Inferior parietal cortex (tissue), 1 donor: ENCODE measurements at regions not wholly inside any gene's neighbourhood (a gene's known extent, or its start where the extent isn't known, plus 50 kb on each side); places are given as distances from the start of the nearest gene placed in this dataset.
"Not testable (repeated sequence)": the region's sequence is repeated elsewhere in the genome, so short reads cannot be mapped to it uniquely, and the experiment has no call there.

ENCODE experiments used
- DNase-seq: peaks from one replicate; pipeline ENCODE4 v3.0.0-alpha.2; 2016; ENCODE audit errors: extremely low spot score

DNA sequence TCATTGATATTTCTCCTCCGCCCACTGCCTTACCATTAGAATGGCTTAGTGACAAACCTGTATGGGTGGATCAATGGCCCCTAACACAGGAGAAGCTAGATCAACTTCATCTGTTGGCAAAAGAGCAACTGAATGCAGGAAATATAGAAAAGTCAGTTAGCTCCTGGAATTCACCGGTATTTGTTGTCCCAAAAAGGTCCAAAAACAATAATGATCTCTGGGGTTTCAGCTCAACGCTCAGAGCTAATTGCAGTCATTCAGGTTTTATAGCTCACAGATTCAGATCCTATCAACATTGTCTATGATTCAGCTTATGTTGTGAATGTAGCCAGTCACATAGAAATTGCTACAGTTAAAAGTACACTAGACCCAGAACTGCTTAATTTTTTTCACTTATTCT, 124.0 kb upstream of the ZCCHC13 start:
- DNase-seq = no peak

DNA sequence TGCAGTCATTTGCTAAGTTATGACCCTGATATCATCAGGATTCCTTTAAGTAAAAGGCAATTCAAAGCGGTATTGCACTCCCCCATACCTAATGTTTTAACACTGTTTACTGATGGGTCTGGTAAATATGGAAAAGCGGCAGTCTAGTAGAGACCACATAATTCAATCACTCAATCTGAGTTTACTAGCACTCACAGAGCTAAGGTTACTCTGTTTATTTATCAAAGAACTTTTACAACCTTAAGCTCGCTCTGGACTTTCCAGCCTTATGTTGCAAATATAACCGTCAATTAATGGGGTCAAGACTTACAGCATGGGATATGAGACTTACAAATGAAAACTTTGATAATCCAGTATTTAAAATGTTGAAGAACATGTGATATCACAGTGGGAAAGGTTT, 124.5 kb upstream of the ZCCHC13 start:
- DNase-seq = no peak

DNA sequence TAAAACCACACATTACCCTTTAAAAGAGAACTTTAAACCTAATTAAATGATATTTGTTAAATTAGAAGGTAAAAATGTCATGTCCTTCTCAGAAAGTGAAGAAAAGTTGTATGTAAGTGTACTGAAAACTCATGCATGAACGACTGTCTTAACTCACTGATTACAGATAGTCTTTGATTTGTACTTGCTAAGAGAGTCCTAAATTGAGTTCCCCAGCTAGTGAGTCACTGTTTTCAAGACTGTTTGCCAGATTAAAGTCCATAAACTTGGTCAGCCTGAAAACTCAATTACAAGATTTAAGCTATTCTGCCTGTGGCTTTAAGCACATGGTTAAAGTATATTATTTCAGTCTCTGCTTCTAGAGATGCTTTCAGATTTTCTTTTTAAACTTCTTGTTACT, 124.9 kb upstream of the ZCCHC13 start:
- DNase-seq = no peak

DNA sequence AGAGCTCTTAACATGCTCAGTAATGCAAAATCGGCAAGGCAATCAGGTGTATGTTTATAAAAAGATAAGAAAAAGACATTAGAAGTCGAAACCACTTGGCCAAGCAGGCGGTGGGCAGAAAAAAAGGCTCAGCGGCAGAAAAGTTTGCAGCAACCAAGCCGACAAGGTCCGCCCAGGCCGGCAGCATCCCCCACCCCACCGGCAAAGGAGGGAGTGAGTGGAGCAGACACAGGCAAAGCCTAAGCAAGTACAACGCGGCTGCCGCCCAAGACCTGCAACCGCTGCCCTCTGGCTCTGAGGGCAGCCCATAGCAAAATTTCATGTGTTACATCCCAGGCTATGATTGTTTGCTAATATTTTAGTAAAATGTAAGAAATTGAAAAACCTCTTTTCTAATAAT, 125.4 kb upstream of the ZCCHC13 start:
- no peak for DNase-seq

DNA sequence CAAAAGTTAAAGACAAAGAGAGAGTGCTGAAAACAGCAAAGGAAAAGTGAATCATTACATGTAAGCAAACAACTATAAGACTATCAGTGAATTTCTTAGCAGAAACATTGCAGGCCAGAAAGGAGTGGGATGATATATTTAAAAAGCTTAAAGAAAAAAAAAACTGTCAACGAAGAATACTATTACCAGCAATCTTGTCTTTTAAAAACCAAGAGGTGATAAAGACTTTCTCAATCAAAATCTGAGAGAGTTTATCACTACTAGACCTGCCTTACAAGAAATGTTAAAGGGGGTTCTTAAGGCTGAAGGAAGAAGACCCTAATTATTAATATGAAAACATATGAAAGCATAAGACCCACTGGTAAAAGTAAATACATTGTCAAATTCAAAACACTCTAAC, 132.5 kb upstream of the ZCCHC13 start:
- DNase-seq = no peak

DNA sequence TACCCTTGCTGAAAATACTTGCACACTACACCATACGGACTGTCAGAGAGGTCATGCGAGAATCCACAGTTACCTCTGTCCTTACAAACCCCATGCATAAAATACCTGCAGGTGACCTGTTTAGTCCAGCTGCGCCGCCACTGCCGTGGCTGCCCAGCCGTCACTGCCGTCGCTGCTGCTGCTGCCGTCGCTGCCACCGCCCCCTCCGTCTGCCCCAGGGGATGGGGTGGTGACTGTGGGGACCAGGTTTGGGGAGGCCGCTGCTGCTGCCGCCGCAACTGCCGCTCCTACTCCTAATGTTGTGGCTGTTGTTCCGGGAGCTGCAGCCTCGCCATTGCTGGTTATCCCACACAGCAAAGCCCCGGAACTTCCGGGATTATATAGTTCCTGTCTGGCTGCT, 141.8 kb upstream of the ZCCHC13 start:
- no peak for DNase-seq

DNA sequence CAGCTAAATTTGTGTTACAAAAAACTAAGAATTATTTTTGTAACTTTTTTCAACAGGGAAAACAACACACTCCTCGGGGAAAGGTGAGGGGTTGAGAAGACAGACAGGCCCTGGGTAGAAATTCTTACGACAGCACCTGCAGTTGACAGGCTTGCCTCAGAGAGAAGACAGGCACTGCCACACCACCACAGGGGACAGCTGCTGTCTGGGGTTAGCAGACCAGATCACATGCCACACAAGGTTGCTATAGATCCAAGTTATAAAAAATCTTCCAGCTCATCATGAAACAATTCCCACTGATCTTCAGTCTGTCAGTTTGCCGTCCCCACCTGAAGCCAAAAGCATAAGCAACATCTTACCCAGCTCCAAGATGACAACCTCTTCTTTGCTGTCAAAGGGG, 143.2 kb upstream of the ZCCHC13 start:
- no peak for DNase-seq

DNA sequence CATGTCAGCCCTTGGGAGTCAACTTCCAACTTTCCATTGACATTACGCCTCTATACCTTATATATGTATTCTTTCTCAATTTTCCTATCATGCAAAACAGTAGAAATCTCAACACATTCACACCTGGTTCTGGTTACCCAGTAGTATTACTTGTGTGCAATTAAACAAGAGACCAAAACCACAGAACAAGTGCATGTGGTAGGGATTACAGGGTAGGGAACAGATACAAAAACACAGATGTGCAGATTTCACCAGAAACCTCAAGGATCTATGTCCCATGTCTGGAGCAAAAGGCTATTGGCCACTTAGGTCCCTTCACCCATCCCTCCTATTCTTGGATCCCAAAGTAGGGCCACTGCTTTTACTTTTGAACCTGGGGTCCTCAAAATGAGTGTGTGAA, 143.6 kb upstream of the ZCCHC13 start:
- DNase-seq = no peak

DNA sequence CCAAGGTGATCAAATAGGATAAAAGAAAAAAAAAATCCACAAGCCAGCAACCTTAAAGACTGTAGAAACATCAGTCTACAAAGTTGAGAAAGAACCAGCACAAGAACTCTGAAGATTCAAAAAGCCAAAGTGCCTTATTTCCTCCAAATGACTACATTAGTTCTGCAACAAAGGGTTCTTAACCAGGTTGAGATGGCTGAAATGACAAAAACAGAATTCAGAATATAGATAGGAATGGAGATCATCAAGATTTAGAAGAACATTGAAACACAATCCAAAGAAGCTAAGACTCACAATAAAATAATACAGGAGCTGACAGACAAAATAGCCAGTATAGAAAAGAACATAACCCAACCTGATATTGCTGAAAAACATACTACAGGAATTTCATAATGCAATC, 156.5 kb upstream of the ZCCHC13 start:
- DNase-seq = no peak

DNA sequence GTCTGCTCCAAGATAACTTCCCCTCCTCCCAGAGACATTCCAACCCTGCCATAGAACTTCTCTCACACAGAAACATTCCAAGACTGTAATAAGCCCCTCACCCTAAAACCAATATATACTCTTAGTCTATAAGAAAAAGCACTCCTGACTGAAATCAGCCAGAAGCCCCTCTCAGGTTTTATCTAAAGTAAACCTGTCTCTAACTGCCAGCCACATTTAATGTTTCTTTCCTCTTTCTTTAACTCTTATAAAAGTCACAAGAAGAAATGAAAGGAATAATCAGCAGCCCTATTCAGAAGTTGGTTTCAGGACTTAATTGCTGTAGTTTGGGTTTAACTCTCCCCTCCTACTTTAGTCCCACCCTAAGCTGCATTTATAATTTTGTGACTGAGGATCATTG, 165.0 kb upstream of the ZCCHC13 start:
- no peak for DNase-seq

DNA sequence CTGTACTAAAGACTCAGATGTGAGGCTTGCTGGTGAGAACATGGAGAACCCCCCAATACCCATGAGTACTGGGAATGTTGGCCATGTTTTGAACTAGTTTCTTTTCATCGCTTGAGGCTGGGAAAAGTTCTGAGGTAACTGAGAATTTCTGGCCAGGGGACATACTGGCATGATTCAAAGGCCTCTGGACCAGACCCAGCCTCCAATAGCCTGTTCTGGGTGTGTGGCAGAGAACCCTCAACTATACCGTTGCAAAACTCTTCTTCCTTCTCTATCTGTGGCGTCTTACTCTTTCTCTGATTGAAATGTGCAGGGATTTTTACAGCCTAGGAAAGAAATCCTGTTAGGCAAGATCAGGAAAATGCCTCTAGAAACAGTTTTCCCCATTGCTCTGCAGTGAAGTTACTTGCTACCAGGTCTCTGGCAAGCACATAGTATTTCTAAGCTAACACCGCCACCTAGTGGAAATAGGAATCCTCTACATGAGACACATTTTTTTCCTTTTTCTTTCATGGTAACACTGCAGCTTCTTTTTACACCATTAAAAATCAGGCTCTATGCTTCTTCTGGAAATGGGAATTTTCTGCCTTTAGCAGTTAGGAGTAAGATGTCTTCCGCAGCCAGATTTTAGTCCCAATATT, 170.7 kb upstream of the ZCCHC13 start:
- peak; percentile 76 for DNase-seq

DNA sequence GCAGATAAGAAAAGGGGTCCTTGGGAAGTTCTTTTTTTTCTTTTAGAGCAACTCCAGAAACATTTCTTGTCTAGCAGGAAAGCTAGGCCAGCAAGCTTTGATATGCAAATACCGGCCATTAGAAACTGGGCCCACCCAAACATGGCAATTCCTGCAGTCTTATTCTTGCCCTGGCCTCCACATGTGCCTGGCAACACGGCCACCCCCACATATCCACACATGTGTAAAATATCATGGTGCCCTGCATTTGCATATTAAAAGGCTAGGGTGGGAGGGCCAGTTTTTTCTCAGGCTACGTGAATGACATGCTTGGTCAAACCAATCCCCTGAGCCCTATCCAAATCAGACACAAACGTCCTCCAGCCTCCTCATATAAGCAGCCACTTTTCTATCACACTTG, 171.7 kb upstream of the ZCCHC13 start:
- DNase-seq = no peak

DNA sequence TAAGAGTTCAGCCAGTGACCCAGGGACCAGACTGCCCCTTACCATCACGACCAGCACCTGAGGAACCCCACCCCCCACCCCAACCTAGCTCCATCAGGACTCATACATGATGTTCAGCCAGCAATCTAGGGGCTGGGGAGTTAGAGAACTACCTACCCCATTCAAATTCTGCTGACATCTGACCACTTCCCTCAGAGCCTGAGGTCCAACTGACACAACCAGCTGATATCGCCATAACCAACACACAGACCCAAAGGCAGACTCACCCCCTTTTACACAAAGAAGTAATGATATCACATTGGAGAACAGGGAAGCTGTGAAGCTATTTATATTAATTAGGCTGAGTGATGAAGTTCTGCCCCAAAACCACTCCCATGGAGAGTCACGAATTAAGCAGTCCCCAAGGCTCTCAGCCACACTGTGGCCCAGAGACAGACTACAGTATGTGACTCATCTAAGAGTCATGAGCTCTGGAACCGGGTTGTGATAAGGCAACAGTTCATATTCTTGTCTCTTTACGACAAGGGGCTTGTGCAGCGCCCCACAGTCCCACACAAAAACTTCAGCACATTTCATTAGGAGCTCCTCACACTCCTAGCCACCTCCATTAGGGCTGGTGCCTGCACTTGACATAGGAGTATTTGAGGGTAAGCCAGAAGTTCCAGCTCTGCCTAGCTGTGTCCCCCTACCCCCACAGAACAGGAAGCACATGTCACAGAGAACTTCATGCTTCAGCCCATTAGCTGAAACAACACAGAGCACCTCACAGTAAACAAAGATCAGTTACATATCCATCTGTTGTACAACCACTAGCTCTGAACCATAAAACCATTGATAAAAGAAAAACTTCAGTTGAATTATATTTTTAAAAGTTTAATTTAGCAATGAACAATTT, 184.7 kb upstream of the ZCCHC13 start:
- no peak for DNase-seq

DNA sequence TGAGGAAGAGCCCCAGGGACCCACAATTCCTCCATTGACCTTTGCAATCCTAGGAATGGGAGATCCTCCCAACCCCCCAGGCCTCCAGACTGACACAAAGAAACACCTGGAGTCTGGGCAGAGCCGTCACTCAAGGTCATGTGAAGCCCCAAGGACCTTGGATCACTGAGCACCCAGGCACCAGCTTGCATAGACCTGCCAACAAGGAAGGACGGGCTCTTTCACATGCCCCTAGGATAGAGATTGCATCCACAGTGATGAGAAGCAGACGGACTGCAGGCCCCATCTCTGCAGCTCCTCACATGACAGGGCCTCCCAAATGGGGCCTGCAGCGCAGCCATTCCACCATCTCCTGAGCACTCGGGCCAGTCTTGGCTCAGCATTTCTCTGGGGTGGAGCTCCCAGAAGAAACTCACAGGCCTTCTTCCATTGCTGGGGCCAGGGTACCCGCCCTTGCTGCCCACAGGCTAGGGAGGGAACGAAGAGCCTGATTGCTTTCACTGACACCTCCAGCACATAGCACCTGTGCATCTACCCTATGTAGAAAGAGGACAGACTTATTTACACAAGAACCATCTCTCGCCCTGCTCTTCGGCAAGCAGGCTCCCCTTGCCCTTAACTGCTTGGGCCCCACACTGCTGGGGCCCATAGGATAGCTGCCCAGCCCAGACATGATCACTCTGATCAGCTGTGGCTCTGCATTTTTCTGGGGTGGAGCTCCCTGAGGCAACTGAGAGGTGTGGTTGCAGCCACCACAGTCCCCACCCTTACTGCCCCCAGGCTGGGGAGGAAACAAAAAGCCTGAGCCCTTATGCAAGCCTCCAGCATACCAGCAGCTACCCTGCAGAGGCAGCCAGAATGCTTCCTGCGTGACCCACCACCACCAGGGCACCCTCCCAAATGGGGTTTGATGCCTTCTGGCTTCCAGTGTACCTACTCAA, 185.7 kb upstream of the ZCCHC13 start:
- DNase-seq = no peak

DNA sequence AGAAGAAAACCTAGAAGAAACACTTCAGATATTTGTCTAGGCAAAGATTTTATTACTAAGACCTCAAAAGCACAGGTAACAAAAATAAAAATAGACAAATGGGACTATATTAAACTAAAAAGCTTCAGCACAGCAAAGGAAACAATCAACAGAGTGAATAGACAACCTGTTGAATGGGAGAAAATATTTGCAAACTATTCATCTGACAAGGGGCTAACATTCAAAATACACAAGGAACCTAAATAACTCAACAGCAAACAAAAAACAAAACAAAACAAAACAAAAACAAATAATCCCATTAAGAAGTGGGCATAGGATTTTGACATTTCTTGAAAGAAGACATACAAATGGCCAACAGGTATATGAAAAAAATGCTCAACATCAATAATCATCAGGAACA, 192.7 kb upstream of the ZCCHC13 start:
- no peak for DNase-seq

DNA sequence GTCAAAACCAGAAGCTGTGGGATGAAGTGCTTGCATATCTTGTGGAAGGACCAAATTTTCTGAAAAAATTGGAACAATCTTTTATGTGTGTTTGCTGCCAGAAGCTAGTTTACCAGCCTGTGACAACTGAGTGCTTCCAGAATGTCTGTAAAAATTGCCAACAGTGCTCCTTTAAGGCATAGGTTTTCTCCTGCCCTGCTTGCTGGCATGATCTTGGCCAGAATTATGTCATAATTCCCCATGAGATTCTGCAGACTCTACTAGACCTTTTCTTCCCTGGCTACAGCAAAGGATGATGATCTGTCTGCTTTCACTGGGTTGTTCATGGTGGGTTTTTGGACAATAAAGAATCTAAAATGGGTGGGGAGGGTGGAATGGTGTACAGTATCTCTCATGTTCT, 196.3 kb upstream of the ZCCHC13 start:
- no peak for DNase-seq

DNA sequence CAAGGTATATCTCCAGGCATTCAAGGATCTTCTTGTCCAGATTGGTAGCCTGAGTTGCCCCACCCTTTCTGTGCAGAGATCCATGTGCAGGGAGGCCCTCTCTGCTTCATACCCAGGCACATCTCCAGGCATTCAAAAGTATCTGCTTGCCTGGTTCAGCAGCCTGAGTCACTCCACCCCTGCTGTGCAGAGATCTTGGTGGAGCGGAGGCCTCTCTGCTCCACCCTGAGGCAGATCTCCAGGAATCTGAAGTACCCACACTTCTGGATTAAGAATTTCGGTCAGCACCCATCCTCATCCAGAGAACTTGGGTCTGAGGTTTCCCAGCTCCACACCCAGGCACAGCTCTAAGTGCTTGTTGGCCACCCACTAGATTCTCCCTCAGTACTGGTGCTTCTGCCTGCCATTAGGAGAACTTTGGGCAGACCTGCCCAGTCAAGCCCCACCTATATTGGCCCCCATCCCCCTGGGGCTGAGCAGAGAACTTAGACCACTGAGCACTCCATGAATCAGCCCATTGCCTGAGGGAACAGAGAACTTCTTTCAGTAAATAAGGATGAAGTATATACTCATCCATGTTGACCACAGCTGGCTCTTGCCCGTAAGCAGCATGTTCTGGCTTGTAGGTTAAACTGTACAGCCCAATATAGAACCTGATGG, 199.5 kb upstream of the ZCCHC13 start:
- DNase-seq = no peak

DNA sequence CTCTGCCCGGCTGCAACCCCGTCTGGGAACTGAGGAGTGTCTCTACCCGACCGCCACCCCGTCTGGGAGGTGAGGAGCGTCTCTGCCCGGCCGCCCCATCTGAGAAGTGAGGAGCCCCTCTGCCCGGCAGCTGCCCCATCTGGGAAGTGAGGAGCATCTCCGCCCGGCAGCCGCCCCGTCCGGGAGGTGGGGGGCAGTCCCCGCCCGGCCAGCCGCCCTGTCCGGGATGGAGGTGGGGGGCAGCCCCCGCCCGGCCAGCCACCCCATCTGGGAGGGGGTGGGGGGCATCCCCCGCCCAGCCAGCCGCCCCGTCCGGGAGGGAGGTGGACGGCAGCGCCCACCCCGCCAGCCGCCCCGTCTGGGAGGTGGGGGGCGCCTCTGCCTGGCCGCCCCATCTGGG, 205.6 kb upstream of the ZCCHC13 start:
- not testable (repeated sequence) for DNase-seq

DNA sequence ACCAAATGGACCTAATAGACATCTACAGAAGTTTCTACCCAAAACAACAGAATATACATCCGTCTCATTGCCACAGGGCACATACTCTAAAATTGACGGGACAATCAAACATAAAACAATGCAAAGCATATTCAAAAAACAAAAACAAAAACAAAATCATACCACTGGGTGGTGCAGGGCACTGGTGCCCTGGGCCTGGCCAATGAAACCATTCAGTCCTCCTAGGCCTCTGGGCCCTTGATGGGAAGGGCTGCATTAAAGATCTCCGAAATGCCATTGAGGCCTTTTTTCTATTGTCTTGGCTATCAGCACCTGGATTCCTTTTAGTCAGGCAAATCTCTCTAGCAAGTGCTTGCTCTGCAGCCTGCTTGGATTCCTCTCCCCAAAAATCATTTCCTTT, 213.9 kb upstream of the ZCCHC13 start:
- DNase-seq = no peak

DNA sequence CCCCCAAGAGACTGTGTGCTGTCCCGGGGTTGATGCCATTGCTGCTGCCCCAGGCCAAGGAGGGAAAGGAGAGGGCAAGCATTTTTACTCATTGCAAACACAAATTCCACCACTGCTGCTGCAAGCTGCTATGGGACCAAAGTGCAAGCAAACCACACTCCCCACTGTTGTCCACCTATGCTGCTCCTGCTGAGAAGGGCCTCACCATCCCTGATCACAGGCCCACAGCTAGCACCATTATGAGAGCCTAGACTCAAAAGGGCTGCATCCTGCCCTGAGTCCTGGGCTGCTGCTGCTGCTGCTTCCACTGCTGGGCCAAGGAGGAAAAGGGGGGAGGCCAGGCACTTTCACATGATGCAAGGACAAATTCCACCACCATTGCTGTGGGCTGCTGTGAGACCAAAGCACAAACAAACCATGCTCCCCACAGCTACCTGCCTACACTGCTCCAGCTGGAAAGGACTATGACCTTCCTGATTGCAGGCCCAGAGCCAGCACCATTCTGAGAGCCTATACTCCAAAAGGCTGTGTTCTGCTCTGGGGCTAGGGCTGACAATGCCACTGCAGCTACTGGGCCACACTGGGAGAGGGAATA, 218.2 kb upstream of the ZCCHC13 start:
- DNase-seq = no peak

DNA sequence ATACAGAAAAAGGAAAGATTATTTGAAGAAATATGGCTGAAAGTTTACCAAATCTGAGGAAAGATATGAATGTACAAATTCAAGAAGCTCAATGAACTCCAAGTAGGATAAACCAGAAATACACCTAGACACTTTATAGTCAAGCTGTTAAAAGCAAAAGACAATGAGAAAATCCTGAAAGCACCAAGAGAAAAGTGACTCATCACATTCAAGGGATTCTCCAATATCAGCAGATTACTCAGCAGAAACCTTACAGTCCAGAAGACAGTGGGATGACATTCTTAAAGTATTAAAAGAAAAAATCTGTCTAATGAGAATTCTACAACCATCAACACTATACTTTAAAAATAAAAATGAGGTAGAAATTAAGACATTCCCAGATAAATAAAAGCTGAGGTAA, 223.8 kb upstream of the ZCCHC13 start:
- DNase-seq = no peak
